AG10803 (cell line): ENCODE measurements at regions not wholly inside any gene's neighbourhood (a gene's known extent, or its start where the extent isn't known, plus 50 kb on each side); places are given as distances from the start of the nearest gene placed in this dataset.
"Not testable (repeated sequence)": the region's sequence is repeated elsewhere in the genome, so short reads cannot be mapped to it uniquely, and the experiment has no call there.

Experiments used
- DNase-seq: peaks from one replicate; pipeline ENCODE4 v3.0.0; 2010; ENCODE audit warnings: low read depth
- H3K4me3 ChIP-seq: 2 replicates; pipeline ENCODE4 v1.5.1; 2011; ENCODE audit warnings: mild to moderate bottlenecking, low read length, control low read depth
- TF ChIP-seq, protein P1 (sequence below): conservative IDR thresholded peaks from 2 replicates; pipeline ENCODE4 v1.5.1; 2011; ENCODE audit warnings: mild to moderate bottlenecking, low read length, control low read depth, inconsistent platforms

DNA sequence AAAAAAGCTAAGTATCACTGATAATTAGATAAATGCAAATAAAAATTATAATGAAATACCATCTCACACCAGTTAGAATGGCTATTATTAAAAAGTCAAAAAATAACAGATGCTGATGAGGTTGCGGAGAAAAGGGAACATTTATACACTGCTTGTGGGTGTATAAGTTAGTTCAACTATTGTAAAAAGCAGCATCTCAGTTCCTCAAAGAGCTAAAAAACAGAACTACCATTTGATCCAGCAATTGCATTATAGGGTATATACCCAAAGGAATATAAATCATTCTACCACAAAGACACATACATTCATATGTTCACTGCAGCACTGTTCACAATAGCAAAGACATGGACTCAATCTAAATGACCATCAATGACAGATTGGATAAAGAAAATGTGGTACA lies 120.3 kb upstream of the ZBED5 start:
- H3K4me3 ChIP-seq, result no peak overlapping the region
- no peak for DNase-seq
- TF ChIP-seq, protein P1, sequence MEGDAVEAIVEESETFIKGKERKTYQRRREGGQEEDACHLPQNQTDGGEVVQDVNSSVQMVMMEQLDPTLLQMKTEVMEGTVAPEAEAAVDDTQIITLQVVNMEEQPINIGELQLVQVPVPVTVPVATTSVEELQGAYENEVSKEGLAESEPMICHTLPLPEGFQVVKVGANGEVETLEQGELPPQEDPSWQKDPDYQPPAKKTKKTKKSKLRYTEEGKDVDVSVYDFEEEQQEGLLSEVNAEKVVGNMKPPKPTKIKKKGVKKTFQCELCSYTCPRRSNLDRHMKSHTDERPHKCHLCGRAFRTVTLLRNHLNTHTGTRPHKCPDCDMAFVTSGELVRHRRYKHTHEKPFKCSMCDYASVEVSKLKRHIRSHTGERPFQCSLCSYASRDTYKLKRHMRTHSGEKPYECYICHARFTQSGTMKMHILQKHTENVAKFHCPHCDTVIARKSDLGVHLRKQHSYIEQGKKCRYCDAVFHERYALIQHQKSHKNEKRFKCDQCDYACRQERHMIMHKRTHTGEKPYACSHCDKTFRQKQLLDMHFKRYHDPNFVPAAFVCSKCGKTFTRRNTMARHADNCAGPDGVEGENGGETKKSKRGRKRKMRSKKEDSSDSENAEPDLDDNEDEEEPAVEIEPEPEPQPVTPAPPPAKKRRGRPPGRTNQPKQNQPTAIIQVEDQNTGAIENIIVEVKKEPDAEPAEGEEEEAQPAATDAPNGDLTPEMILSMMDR, result no peak

DNA sequence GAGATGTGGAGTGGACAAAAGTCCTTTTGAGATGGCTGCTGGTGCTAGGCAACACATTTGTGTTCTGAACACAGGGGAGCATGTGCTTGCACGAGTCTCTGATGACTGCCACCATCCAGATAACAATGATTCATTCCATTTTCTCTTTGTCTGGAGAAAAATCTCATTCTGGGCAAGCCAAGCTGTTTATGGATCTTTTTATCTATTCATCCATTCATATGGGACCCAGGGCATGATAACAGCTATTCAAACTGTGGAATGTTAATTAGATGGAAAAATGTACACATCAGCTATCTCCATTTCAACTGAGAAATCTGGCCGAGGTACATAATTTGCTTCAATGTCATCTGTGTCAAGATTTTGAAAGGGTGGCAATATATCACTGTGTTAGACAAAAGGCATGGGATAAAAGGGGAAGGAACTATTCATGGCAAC lies 117.5 kb upstream of the ZBED5 start:
- no peak for DNase-seq
- no peak overlapping the region for H3K4me3 ChIP-seq
- TF ChIP-seq, protein P1, result no peak

DNA sequence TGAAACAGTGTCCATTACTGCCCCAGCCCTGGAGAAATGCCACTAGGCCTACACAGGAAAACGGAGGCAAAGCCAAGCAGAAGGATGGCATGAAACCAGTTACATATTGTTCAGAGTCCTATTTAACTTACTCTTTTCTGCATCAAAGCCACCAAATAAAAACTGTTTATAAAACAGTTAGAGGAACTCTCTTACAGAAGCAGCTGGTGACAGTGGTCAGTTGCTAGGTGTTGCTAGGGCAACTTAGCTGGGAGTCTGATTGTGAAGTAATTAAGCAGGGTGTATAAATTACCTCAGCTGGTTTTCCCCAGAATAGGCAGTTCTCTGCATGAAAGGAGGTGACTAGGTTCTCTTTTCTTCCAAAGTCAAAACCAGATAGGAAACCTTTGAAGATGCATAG lies 115.6 kb upstream of the ZBED5 start:
- no peak overlapping the region for H3K4me3 ChIP-seq
- DNase-seq, result no peak
- TF ChIP-seq, protein P1, result no peak

DNA sequence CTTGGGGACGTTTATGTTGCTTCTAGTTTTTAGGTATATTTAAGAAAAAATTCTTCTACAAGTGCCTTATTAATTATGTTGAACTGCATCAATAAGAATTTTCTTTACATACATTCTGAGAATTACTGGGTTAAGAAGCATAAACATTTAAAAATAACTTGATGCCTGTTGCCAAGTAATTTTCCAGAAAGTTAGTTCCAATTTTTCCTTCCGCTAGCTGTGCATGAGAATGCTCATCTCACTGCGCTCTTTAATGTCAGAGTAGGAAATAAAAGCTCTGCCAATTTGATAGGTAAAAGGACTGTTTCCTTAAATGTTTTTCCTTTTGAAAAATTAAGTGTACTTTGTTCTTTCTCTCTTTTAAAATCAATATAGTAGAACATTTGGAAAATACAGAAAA lies 113.1 kb upstream of the ZBED5 start:
- TF ChIP-seq, protein P1, result no peak

DNA sequence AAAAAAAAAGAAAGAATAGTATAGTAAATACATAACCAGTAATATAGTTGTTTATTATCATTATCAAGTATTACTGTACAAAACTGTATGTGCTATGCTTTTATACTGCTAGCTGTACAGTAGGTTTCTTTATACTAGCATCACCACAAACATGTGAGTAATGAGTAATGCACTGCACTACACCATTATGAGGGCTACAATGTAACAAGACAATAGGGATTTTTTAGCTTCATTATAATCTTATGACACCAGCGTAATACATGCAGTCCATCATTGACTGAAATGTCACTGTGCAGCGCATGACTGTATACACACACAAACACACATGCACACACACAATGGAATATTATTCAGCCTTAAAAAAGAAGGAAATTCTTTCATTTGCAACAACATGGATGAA lies 111.5 kb upstream of the ZBED5 start:
- TF ChIP-seq, protein P1, result no peak
- no peak overlapping the region for H3K4me3 ChIP-seq
- DNase-seq, result no peak

More for the DNA sequence above, 113.1 kb upstream of the ZBED5 start:
- no peak overlapping the region for H3K4me3 ChIP-seq
- DNase-seq, result no peak

DNA sequence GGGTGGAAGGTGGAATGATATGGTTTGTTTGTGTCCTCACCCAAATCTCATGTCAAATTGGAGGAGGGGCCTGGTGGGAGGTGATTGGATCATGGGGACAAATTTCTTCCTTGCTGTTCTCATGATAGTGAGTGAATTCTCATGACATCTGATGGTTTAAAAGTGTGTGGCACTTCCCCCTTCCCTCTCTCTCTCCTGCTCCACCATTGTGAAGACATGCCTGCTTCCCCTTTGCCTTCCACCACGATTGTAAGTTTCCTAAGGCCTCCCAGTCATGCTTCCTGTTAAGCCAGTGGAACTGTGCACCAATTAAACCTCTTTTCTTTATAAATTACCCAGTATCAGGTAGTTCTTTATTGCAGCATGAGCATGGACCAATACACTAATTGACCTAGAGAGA lies 99.0 kb upstream of the ZBED5 start:
- not testable (repeated sequence) for H3K4me3 ChIP-seq

DNA sequence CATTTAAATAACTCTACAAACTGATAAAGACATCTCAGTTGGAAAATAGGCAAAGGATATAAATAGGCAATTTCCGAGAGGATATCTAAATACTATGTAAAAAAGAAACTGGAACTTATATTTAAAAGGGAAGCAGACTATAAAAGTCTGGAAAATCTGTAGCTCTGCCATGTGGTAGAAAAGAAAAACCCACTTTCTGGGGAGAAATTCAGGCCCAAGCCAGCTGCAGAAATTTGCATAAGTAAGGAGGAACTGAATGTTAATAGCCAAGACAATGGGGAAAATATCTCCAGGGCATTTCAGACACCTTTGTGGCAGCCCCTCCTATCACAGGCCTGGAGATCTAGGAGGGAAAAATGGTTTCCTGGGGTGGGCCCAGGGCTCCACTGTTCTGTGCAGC lies 97.8 kb upstream of the ZBED5 start:
- DNase-seq, result no peak
- TF ChIP-seq, protein P1, result no peak
- no peak overlapping the region for H3K4me3 ChIP-seq

More for the DNA sequence above, 99.0 kb upstream of the ZBED5 start:
- DNase-seq, result not testable (repeated sequence)

GRCh38 chr11:10954184-10954583 lies 96.3 kb upstream of the ZBED5 start:
- no peak for DNase-seq
- H3K4me3 ChIP-seq, result no peak overlapping the region
- TF ChIP-seq, protein P1, result no peak
